ENCODE measurements at regions not wholly inside any gene's neighbourhood (a gene's known extent, or its start where the extent isn't known, plus 50 kb on each side); places are given as distances from the start of the nearest gene placed in this dataset.

DNA sequence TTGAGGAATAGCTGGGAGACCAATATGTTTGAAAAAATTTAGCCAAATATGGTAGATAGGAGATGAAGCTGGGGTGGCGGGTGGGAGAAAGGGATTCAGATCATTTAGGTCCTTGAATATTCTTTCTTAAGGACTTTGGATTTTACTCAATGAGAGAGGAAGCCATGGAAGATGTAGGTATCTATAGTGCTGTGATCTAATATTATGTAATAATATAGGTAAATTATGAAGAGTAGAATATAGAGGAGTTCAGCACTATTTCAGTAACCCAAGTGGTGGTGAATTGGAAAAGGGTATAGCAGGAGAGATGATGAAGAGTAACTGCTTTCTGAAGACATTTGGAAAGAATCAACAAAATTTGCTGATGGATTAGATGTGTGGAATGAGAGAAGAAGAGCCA is 417.6 kb downstream of the UTRN start:
- DNase-seq (ENCODE audit: low read depth in 3 of 3, low spot score in 2 of 3), result no peak

DNA sequence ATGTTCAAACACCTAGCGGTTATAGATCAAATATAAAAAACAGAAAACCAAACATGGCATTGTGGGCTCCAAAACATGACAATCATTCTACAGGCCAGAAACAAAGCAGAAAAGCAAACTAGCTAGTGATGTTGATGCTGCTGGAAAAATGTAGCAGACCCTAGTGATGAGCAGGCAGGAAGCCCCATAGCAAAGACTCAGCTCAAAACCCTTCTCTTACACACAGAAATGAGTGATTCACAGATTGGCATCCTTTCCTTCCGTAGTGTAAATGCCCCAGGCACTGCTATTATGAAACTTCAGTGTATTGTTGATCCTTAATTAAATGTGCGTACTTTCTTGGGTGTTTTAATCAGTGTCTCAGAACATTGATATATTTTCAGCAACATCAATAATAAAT is 425.1 kb downstream of the UTRN start:
- no peak for DNase-seq (ENCODE audit: low read depth in 3 of 3, low spot score in 2 of 3)

DNA sequence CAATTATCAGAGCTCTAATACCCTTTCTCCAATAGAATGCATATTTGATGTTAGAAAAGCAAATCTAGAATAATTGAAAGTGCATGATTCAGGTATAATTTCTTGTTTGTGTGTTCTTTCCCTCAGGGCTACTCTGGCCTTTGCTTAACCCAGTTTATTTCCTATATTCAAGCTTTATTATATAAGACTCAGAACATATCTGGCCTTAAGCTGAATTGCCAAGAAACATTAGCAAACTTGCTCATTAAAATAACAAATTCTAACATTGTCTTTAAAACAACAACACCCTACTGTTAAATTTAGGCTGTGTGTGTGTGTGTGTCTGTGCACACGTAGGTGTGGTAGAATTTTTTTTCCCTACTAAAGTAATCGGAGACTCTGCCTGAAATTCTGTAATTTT is 426.5 kb downstream of the UTRN start:
- no peak for DNase-seq (ENCODE audit: low read depth in 3 of 3, low spot score in 2 of 3)

DNA sequence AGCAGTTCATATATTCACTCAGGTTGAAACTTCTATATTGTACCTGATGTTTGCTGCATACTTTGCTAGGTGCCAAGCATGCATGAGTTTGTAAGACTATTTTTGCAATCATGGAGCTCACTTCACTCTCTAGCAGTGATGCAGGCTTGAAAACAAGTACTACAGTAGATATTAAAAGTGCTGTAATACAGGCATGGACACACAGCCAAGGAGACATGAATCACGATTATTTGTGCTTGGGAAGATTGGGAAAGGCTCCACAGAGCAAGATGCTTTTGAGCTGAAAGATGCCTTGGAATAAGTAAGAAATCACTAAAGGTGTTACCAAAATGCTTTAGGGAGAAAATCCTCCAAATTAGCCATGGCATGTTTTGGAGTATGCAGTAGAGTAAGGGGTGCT is 427.4 kb downstream of the UTRN start:
- DNase-seq (ENCODE audit: low read depth in 3 of 3, low spot score in 2 of 3), result no peak

DNA sequence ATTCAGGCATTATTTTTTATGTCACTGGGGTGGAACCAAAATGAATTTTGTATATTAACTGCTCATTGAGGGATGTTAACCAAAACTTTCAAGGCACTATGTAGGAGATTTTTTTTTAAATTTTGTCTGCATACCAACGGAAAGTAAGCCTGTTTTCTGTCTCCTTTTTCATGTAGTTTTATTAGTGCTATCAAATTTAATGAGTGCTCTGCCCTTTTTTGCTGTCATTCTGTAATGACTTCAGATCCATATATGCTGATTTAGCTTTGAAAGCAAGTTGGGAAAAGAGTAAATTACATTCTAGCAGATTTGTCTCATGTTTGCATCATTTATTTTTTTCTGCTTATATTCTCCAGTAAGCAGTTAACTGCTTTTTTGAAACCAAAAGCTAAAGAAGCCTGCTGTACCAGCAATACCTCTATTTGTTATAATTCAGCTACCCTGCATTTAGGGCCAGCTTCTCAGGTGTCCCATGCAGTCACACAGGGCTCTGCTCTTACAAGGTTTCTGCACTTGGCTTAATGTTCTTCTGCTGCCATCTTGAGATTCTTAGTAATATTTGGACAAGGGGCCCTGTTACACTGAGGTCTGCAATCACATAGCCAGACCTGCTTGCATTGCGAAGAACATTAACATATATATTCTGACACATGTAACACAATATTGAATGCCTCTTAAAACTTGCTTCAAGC is 429.0 kb downstream of the UTRN start:
- DNase-seq (ENCODE audit: low read depth in 3 of 3, low spot score in 2 of 3), result peak in 1 of 3 donors; percentile 23

DNA sequence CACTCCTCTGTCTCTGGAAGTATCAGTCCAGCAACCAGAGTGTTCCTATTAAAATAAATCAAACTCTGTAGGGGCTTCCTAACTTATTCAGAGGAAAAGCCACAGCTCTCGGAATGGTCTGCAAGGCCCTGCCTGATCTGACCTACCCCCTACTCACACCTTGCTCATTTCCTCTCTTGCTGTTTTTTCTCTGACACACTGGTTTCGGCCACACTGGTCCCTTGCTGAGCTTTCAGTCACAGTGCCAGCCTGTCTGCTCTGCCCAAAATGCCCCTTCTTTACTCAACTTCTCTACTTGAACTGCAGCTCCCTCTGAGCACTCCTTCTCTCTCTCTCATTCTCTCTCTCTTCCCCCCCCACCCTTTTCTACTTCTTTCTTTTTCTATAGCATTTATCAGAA is 430.2 kb downstream of the UTRN start:
- no peak for DNase-seq (ENCODE audit: low read depth in 3 of 3, low spot score in 2 of 3)

DNA sequence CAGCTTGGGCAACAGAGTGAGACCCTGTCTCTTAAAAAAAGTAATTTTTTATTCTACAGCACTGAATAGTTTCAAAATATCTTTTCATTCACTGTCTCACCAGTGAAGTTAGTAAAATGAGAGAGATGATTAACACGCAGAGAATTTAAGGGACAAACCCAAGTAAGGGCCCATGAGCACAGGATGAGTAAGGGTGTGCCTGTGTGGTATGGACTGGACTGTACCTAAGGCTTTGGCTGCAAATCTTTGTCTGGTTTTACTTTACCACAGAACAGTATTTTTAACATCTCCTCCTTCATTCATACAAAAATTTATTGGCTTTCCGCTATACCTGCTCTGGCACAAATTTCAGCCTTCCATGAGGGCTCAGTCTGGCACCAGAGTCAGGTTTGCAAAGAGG is 433.3 kb downstream of the UTRN start:
- no peak for DNase-seq (ENCODE audit: low read depth in 3 of 3, low spot score in 2 of 3)

DNA sequence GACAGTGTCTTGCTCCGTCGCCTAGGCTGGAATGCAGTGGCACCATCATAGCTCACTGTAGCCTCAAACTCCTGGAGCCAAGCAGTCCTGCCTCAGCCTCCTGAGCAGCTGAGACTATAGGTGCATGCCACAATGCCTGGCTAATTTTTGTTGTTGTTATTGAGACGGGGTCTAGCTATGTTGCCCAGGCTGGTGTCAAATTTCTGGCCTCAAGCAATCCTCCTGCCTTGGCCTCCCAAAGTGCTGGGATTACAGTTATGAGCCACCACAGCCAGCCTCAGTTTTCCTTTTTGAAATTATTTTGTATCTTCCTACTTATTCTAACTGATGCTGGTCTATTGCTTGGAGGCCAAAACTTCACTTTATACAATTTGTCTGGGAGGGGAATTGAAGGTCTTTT is 436.1 kb downstream of the UTRN start:
- no peak for DNase-seq (ENCODE audit: low read depth in 3 of 3, low spot score in 2 of 3)

DNA sequence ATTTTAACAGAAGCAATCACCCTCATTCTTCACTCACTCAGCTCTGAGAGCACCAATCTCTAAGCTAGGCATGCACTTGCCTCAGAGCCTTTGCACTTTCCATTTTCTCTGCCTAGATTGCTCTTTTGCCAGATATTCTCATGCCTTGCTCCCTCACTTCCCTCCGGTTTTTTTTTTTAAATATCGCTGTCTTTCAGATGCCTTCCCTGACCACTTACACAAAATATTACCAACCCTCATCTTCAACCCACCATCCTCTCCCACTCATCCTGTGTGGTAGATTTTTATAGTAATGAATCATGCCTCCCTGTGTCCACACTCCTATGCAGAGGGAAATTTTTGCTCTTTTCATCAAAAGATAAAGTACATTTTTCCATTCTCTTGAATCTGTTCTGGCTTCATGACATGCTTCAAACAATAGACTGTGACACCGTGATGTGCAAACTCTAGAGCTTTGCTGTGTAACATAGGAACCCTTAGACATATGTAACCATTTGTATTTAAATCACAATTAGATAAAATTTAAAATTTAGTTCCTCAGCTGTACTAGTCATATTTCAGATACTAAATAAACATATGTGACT is 437.1 kb downstream of the UTRN start:
- DNase-seq (ENCODE audit: low read depth in 3 of 3, low spot score in 2 of 3), result no peak

DNA sequence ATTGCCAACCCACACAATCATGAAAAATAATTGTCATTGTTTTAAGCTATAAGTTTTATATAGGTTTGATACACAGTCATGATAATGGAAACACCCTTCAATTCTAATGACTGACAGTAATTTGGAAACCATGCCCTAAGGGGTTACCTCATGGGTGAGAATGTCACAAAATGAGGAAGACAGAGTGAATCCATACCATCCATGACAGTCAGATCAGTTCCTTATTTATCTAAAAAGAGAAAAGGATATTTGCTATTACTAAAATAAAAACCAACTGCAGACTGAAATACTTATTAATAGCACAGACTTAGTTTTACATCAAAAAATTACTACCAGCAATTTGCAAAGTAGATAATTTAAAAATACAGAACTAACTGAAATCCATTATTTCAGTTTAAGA is 437.8 kb downstream of the UTRN start:
- no peak for DNase-seq (ENCODE audit: low read depth in 3 of 3, low spot score in 2 of 3)

DNA sequence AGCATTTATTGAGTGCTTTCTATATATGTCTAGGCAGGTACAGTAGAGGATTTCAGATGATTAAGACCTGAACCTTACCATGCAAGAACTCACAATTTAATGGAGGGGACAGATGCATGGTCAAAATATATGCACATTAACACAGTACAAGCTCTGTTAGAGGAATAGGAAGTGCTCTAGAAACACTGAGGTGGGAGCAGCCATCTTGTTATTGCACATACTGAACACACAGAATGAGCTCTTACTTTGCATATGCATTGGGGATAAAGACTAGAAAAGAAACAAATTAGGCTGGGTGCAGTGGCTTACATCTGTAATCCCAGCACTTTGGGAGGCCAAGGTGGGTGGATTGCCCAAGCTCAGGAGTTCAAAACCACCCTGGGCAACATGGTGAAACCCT is 438.3 kb downstream of the UTRN start:
- DNase-seq (ENCODE audit: low read depth in 3 of 3, low spot score in 2 of 3), result no peak

DNA sequence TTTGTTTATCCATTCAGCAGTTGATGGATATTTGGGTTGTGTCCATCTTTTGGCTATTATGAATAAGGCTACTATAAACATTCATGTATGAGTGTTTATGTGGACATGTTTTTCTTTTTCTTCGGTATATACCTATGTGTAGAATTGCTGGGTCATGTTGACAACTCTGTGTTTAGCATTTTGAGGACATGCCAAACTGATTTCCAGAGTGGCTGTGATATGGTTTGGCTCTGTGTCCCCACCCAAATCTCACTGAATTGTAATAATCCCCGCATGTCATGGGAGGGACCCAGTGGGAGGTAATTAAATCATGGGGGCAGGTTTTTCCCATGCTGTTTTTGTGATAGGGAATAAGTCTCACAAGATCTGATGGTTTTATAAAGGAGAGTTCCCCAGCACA is 439.7 kb downstream of the UTRN start:
- DNase-seq (ENCODE audit: low read depth in 3 of 3, low spot score in 2 of 3), result no peak

DNA sequence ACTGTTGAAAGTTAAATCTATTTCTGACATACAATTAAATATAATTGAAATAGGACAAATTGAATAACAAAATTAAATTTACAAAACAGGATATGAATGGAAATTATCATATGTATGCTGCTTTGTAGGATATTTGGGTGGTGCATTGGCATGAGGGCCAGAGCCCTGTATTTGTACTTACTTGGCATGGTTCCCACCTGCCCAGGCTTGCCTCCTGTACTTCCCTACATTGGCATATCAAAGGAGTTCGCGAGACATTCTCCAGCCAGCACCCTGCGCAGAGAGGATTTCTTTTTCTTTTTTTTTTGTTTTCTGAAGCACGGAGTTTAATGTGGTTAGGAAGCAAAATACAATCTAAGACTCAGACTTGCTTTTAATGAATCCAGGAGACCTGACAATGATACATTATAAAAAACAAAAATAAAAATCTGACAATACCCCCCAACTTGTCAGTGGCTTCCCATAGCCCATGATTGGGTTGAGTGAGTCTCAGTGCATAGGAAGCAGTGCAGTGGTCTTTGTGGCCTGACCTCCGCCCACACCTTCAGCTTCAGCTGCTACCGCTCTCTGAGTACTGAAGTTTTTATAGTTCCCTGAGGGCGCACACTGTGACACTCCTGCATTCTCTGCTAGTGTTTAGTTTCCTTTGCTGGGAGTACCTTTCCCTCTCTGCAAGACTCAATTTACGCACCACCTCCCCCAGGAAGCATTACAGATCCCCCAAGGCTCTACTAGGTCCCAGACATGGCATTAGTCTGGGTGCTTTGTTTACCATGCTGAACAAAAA is 440.8 kb downstream of the UTRN start:
- peak; percentile 29 to 60 (median 44) for DNase-seq (ENCODE audit: low read depth in 3 of 3, low spot score in 2 of 3)

DNA sequence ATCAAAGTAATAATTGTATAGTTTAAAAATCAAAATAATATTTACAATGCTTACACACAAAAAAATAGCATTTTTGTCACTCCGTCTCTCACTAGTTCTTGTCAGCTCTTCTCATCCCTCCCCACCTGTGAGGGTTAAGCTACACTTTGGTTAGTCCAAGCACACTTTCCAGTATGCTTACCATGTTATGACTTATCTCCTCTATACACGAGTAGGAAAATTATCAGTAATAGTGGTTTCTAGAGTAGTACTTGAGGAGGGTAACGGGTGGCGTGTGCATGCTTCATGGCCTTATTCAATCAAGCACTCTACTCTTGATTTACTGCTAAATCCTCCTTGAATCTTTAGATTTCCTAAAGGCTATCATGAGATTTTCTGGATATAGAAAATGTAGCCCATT is 443.7 kb downstream of the UTRN start:
- DNase-seq (ENCODE audit: low read depth in 3 of 3, low spot score in 2 of 3), result no peak

DNA sequence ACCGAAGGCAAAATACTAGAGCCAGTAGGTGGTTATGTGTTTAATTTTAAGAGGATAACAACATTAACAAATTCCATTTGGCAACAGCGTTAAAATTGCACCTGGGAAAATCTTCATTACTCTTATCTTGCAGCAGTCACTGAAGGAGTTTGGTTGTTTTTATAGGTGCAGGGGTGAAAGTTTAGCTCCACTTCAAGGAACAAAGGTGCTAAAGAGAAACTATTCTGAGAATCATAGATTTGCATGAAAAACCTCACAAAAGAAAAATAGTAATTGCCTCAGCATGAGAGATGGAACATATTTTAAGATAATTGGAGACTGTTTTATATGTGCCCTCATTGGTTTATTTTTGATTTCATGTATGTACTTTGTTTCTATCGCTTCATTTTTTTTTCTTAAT is 444.4 kb downstream of the UTRN start:
- DNase-seq (ENCODE audit: low read depth in 3 of 3, low spot score in 2 of 3), result no peak

DNA sequence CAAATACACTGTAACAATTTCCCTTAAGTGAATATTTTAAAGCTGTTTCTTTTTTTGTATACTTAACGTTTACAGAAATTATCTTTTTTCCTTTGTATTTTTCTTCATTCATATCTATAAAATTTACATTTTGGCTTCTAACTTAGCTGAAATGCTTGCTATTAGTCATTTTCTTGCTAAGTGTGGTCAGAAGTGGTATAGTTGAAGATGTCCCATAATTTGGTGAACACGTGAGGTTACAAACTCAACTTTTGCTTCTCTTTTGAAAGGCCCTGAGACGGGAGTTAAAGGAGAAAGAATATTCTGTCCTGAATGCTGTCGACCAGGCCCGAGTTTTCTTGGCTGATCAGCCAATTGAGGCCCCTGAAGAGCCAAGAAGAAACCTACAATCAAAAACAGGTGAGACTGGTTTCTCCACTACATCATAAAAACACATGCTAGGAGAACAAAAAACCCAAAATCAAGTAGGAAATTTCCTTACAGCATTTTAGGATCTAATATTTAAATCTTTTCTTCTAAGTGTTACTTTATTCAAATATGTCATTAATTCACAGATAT is 445.0 kb downstream of the UTRN start:
- DNase-seq (ENCODE audit: low read depth in 3 of 3, low spot score in 2 of 3), result no peak

DNA sequence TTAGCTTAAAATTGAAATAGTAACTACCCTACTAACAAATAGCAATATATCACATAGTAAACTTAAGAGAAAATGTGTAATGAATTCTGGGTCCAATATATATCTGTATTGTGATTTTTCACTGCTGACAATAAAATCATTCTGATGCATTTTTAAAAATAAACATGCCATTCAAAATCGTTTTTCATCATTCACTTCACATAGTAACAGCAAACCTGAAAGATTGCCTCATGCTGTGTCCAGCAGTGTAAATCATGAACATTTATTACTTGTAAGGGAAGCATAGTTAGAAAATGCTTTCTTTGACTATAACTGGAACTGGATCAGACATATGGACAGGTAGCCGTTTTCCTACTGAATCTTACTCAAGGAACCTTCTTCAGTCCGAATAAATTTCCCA is 446.1 kb downstream of the UTRN start:
- no peak for DNase-seq (ENCODE audit: low read depth in 3 of 3, low spot score in 2 of 3)

DNA sequence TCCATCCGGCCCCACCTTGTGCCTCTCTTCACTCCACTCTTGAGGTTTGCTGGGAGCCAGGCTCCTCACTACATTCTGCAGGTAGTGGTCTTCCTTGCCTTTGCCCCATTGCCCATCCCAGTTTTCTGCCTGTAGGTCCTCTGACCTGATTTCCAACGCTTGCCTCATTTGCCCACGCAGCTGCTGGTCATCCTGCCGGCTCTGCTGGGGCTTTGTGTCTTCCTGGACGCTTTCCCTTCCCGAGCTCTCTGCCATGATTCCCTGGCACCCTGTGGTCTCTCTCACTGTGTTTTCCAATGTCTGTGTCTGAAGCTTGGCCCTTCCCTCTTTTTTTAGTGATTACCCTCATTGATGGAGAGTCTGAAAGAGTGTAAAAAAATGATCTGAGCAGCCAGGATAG is 451.6 kb downstream of the UTRN start:
- DNase-seq (ENCODE audit: low read depth in 3 of 3, low spot score in 2 of 3), result no peak

DNA sequence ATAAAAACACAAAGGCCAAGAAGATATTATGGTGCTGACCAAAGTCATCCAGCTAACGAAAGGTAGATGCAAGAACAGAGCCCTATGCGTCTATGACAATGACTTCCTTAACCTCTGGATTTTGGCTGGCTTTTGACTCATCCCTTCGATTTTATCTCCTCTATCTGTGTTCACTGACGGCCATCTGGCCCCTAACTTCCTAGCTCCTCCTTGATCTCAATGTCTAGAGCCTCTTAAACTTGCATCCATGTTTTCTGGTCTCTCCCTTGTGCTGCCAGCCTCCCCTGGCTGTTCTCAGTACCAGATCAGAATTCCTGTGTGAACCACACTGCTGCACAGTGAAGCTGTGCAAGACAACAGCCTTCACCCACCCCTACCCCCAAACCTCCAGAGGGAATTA is 452.9 kb downstream of the UTRN start:
- DNase-seq (ENCODE audit: low read depth in 3 of 3, low spot score in 2 of 3), result no peak

DNA sequence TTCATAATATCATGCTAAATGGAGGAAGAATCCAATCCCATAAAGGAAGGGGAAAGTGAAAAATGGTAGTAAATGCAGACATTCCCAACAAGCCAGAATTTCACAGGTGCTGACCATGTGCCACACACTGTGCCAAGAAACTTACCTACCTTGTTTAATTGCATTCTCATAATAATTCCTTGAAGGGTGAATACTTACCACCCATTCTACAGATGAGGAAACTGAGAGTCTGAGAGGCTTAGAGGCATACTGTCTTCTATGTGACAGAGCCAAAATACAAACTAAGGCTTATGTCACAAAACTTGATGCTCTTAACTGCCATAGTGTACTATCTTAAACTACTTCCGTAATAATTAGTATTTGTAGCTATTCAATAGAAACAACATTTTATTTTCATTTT is 454.7 kb downstream of the UTRN start:
- no peak for DNase-seq (ENCODE audit: low read depth in 3 of 3, low spot score in 2 of 3)

DNA sequence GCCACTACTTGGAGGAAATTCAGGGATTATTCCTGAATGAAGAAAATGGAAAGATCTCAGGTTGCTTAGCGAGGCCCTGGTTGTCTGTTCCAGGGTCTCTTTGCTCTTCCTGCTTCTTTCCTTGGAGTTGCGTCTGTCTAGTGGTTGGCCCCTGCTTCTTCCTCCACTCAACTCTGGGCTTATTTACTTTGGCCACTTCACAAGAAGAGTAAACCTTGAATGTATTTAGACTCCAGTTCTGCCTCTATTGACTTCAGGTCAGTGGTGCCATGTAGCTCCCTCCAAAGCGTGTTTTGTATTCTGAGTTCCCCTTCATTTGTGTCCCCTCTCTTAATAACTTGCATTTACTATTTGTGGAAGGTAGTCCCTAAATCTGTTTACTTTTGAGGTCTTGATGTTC is 456.5 kb downstream of the UTRN start:
- no peak for DNase-seq (ENCODE audit: low read depth in 3 of 3, low spot score in 2 of 3)

DNA sequence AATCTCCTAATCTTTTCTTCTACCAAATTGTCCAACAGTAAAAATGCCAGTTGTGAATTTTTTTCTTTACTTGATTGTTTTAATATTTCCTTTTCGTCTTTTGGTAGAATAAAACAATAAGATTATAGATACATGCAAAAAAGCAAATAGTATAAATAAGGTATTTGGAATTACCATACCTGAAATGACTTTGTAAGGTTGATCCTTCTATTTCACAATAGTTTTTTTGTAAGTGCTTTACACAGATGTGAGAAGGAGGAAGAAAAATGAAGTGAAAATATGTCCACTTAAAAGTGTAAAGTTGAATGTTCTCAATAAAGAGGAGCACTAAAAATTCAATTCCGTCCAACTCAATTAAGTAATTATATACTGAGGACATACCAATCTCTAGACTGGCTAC is 457.6 kb downstream of the UTRN start:
- no peak for DNase-seq (ENCODE audit: low read depth in 3 of 3, low spot score in 2 of 3)
